ENCODE measurements at regions not wholly inside any gene's neighbourhood (a gene's known extent, or its start where the extent isn't known, plus 50 kb on each side); places are given as distances from the start of the nearest gene placed in this dataset.

DNA sequence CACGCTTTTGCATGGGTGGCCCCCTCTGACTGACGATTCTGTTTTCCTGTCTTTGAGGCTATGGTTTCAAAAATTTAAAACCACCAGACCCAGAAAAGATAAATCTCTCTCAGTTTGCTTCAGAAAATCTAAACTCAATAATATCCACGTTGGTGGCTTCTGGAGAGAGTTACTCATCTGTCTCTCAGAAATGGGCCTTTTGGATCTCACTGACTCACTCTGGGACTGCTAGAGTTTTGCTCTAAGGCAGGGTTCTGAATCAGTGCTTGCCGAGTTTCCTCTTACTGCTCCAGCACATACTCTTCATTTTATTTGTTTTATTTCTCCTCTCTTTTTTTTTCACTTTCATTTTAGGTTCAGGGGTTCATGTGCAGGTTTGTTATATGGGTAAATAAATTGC lies 305.7 kb downstream of the BLID start:
- TF ChIP-seq, protein P1, sequence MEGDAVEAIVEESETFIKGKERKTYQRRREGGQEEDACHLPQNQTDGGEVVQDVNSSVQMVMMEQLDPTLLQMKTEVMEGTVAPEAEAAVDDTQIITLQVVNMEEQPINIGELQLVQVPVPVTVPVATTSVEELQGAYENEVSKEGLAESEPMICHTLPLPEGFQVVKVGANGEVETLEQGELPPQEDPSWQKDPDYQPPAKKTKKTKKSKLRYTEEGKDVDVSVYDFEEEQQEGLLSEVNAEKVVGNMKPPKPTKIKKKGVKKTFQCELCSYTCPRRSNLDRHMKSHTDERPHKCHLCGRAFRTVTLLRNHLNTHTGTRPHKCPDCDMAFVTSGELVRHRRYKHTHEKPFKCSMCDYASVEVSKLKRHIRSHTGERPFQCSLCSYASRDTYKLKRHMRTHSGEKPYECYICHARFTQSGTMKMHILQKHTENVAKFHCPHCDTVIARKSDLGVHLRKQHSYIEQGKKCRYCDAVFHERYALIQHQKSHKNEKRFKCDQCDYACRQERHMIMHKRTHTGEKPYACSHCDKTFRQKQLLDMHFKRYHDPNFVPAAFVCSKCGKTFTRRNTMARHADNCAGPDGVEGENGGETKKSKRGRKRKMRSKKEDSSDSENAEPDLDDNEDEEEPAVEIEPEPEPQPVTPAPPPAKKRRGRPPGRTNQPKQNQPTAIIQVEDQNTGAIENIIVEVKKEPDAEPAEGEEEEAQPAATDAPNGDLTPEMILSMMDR (IDR thresholded peaks at IDR 0.05) = no peak
- no peak for TF ChIP-seq POLR2AphosphoS5 (IDR thresholded peaks at IDR 0.05; ENCODE audit: low read depth, low read length)

All from Panc1 (cell line).